GM21619 (cell line): ENCODE measurements at regions not wholly inside any gene's neighbourhood (a gene's known extent, or its start where the extent isn't known, plus 50 kb on each side); places are given as distances from the start of the nearest gene placed in this dataset.

Source experiments
- ATAC-seq: cut with Tn5 transposase; IDR thresholded peaks from one replicate; pipeline ENCODE4 v1.9.1; 2021; ENCODE audit not compliant: unreplicated experiment

- no peak for ATAC-seq
Observed at GRCh38 chr16:17885659-17886207, 415.0 kb upstream of the XYLT1 start.

- ATAC-seq = no peak
Observed at GRCh38 chr16:17877821-17878360, 407.1 kb upstream of the XYLT1 start.

- ATAC-seq = no peak
Observed at GRCh38 chr16:17866996-17867395, 396.2 kb upstream of the XYLT1 start.

GRCh38 chr16:17861981-17862479 is 391.3 kb upstream of the XYLT1 start:
- ATAC-seq = no peak

GRCh38 chr16:17858061-17858460 is 387.3 kb upstream of the XYLT1 start:
- ATAC-seq = no peak

GRCh38 chr16:17853958-17854357 is 383.2 kb upstream of the XYLT1 start:
- no peak for ATAC-seq

GRCh38 chr16:17852977-17853702 is 382.4 kb upstream of the XYLT1 start:
- ATAC-seq = no peak

- ATAC-seq = no peak
Observed at GRCh38 chr16:17850581-17851250, 380.0 kb upstream of the XYLT1 start.

GRCh38 chr16:17847234-17847795 is 376.6 kb upstream of the XYLT1 start:
- ATAC-seq = no peak

- ATAC-seq = no peak
Observed at GRCh38 chr16:17846030-17846429, 375.3 kb upstream of the XYLT1 start.

GRCh38 chr16:17845031-17845430 is 374.3 kb upstream of the XYLT1 start:
- no peak for ATAC-seq

- ATAC-seq = no peak
Observed at GRCh38 chr16:17843905-17844304, 373.1 kb upstream of the XYLT1 start.

- no peak for ATAC-seq
Observed at GRCh38 chr16:17839907-17840306, 369.1 kb upstream of the XYLT1 start.

GRCh38 chr16:17839272-17839671 is 368.5 kb upstream of the XYLT1 start:
- ATAC-seq = no peak

- ATAC-seq = no peak
Observed at GRCh38 chr16:17836868-17837602, 366.3 kb upstream of the XYLT1 start.

- ATAC-seq = no peak
Observed at GRCh38 chr16:17835118-17835876, 364.5 kb upstream of the XYLT1 start.

- no peak for ATAC-seq
Observed at GRCh38 chr16:17832738-17833137, 362.0 kb upstream of the XYLT1 start.

- no peak for ATAC-seq
Observed at GRCh38 chr16:17831330-17831729, 360.6 kb upstream of the XYLT1 start.

GRCh38 chr16:17830651-17831050 is 359.9 kb upstream of the XYLT1 start:
- ATAC-seq = no peak

GRCh38 chr16:17829811-17830210 is 359.1 kb upstream of the XYLT1 start:
- ATAC-seq = no peak
